ENCODE measurements at regions not wholly inside any gene's neighbourhood (a gene's known extent, or its start where the extent isn't known, plus 50 kb on each side); places are given as distances from the start of the nearest gene placed in this dataset.
"Not testable (repeated sequence)": the region's sequence is repeated elsewhere in the genome, so short reads cannot be mapped to it uniquely, and the experiment has no call there.

DNA sequence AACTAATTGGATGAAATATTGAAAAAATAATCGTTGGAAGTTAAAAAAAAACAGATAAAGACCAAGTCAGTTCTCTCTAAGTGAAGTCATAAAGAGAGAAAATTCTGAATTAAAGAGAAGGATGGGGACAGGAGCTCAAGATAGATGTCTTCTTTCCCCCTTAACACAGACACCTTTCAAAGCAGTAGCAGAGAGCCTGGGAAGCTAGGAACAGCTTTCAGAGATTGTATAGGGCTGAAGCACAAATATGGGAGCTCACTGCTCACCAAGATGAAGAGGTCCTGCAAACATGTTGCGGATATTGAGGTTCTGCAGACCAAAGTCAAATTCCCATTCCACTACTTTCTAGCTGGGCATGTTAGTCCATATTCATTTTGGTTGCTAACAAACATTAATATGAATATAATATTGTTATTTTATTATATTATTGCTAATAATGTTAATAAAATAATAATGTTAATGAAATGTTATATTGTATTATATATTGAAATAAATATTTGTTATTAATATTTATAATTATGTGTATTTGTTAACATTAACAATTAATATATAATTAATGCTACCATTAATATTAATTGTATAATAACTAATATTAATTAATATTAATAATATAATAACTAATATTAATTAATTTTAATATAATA, 319.1 kb downstream of the OXSM start:
- Histone ChIP-seq H3K36me3 (ENCODE audit: control insufficient read depth, insufficient read depth, low read length) (no peaks in the 10 kb centered on the region), H3K27me3 (ENCODE audit: control insufficient read depth, insufficient read depth, low read length) (no peaks in the 10 kb centered on the region), H3K4me3 (ENCODE audit: low read depth, low read length) (no peak overlapping the region)
- no peak for FAIRE-seq
- no peak for DNase-seq (ENCODE audit: low read depth)
- no peak for TF ChIP-seq CTCF (IDR thresholded peaks at IDR 0.05; ENCODE audit: insufficient read depth, low read length, severe bottlenecking)

DNA sequence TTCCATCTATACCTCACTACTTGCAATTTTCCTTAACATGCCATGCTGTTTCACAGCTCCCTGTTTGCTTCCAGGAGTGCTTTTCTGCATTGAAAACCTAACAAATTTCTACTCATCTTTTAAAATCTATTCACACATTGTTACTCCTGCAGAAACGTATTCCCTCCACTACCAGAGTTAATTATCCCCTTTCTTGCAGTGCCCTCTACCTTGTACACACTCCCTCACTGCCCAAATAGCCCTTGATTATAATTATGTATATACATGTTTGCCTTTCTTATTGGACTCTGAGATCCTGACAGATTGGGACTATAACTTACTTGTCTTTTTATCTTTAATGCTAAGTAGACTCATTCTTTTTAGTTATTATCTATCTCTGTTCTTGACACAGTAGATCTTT, 325.0 kb downstream of the OXSM start:
- TF ChIP-seq CTCF (IDR thresholded peaks at IDR 0.05; ENCODE audit: insufficient read depth, low read length, severe bottlenecking), result no peak
- H3K4me3 ChIP-seq (ENCODE audit: low read depth, low read length), result no peak overlapping the region
- FAIRE-seq, result no peak
- no peaks in the 10 kb centered on the region for H3K27me3 ChIP-seq (ENCODE audit: control insufficient read depth, insufficient read depth, low read length)
- DNase-seq (ENCODE audit: low read depth), result no peak
- H3K36me3 ChIP-seq (ENCODE audit: control insufficient read depth, insufficient read depth, low read length), result no peaks in the 10 kb centered on the region

GRCh38 chr3:26118165-26118564, 328.3 kb downstream of the OXSM start:
- no peak for FAIRE-seq
- Histone ChIP-seq H3K4me3 (ENCODE audit: low read depth, low read length) (no peak overlapping the region), H3K36me3 (ENCODE audit: control insufficient read depth, insufficient read depth, low read length) (no peaks in the 10 kb centered on the region), H3K27me3 (ENCODE audit: control insufficient read depth, insufficient read depth, low read length) (no peaks in the 10 kb centered on the region)
- DNase-seq (ENCODE audit: low read depth), result no peak
- TF ChIP-seq CTCF (IDR thresholded peaks at IDR 0.05; ENCODE audit: insufficient read depth, low read length, severe bottlenecking), result no peak

- DNase-seq (ENCODE audit: low read depth) (no peak), FAIRE-seq (no peak)
- no peak for TF ChIP-seq CTCF (IDR thresholded peaks at IDR 0.05; ENCODE audit: insufficient read depth, low read length, severe bottlenecking)
- Histone ChIP-seq H3K36me3 (ENCODE audit: control insufficient read depth, insufficient read depth, low read length) (no peaks in the 10 kb centered on the region), H3K27me3 (ENCODE audit: control insufficient read depth, insufficient read depth, low read length) (no peaks in the 10 kb centered on the region), H3K4me3 (ENCODE audit: low read depth, low read length) (no peak overlapping the region)
Observed at GRCh38 chr3:26132942-26133341, 343.1 kb downstream of the OXSM start.

DNA sequence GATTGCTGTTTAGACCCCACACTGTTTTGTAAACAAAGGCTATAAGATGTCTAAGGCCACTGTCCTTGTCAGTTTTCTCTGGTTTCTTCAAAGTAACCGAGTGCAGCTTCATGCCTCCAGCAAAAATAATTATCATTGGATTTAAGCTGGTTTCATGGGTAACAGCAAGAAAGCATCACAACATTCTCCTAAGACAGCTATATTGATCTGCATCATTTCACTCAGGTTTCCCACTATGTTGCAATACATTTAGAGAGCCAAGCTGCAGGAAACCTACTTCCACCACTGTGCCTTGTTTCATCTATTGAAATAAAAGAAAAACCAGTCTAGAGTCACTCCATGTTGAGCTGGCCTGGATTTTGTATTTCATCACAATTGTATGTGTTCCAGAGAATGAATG, 351.4 kb downstream of the OXSM start:
- Histone ChIP-seq H3K36me3 (ENCODE audit: control insufficient read depth, insufficient read depth, low read length) (no peaks in the 10 kb centered on the region), H3K27me3 (ENCODE audit: control insufficient read depth, insufficient read depth, low read length) (no peaks in the 10 kb centered on the region), H3K4me3 (ENCODE audit: low read depth, low read length) (no peak overlapping the region)
- FAIRE-seq, result no peak
- no peak for DNase-seq (ENCODE audit: low read depth)
- no peak for TF ChIP-seq CTCF (IDR thresholded peaks at IDR 0.05; ENCODE audit: insufficient read depth, low read length, severe bottlenecking)

GRCh38 chr3:26145769-26146168, 355.9 kb downstream of the OXSM start:
- no peaks in the 10 kb centered on the region for H3K36me3 ChIP-seq (ENCODE audit: control insufficient read depth, insufficient read depth, low read length)
- no peak for DNase-seq (ENCODE audit: low read depth)
- H3K27me3 ChIP-seq (ENCODE audit: control insufficient read depth, insufficient read depth, low read length), result no peaks in the 10 kb centered on the region
- no peak for TF ChIP-seq CTCF (IDR thresholded peaks at IDR 0.05; ENCODE audit: insufficient read depth, low read length, severe bottlenecking)
- no peak overlapping the region for H3K4me3 ChIP-seq (ENCODE audit: low read depth, low read length)
- FAIRE-seq, result no peak

GRCh38 chr3:26157428-26157827, 367.5 kb downstream of the OXSM start:
- not testable (repeated sequence) for H3K27me3 ChIP-seq (ENCODE audit: control insufficient read depth, insufficient read depth, low read length); H3K4me3 ChIP-seq (ENCODE audit: low read depth, low read length); DNase-seq (ENCODE audit: low read depth); H3K36me3 ChIP-seq (ENCODE audit: control insufficient read depth, insufficient read depth, low read length); FAIRE-seq
